AG04450 (cell line): ENCODE measurements at regions not wholly inside any gene's neighbourhood (a gene's known extent, or its start where the extent isn't known, plus 50 kb on each side); places are given as distances from the start of the nearest gene placed in this dataset.

Experiments
- CTCF ChIA-PET: fragments of 300-600, 350-600 bp; formaldehyde crosslinking; extraction: SDS; loops from one replicate; lab custom pipeline; 2022; ENCODE audit warnings: antibody characterized with exemption, inconsistent platforms; lab: Charles Lee
- POLR2A ChIA-PET: fragments of 350-600 bp; formaldehyde crosslinking; extraction: SDS; loops from one replicate; lab custom pipeline; 2021; ENCODE audit warnings: antibody characterized with exemption, inconsistent platforms; lab: Yijun Ruan, JAX
- DNase-seq: peaks from one replicate; pipeline ENCODE4 v3.0.0-alpha.2; 2011; ENCODE audit warnings: low read depth, low spot score
- H3K27ac ChIP-seq: one replicate; pipeline ENCODE4 v1.5.1; 2012; ENCODE audit warnings: low read depth, low read length, control low read depth
- H3K27me3 ChIP-seq: one replicate; pipeline ENCODE4 v1.6.0; 2012; ENCODE audit warnings: low read length; ENCODE audit not compliant: control insufficient read depth, insufficient read depth
- H3K4me3 ChIP-seq: 2 replicates; pipeline ENCODE4 v1.5.1; 2011; ENCODE audit warnings: mild to moderate bottlenecking, low read depth, low read length, control low read depth
- H3K9me3 ChIP-seq: 2 replicates; pipeline ENCODE4 v1.5.1; 2012; ENCODE audit warnings: low read length; ENCODE audit not compliant: control insufficient read depth, insufficient read depth
- CTCF ChIP-seq: IDR thresholded peaks from 2 replicates; pipeline ENCODE4 v1.5.1; 2011; ENCODE audit warnings: low read depth, low read length, control low read depth, inconsistent platforms

DNA sequence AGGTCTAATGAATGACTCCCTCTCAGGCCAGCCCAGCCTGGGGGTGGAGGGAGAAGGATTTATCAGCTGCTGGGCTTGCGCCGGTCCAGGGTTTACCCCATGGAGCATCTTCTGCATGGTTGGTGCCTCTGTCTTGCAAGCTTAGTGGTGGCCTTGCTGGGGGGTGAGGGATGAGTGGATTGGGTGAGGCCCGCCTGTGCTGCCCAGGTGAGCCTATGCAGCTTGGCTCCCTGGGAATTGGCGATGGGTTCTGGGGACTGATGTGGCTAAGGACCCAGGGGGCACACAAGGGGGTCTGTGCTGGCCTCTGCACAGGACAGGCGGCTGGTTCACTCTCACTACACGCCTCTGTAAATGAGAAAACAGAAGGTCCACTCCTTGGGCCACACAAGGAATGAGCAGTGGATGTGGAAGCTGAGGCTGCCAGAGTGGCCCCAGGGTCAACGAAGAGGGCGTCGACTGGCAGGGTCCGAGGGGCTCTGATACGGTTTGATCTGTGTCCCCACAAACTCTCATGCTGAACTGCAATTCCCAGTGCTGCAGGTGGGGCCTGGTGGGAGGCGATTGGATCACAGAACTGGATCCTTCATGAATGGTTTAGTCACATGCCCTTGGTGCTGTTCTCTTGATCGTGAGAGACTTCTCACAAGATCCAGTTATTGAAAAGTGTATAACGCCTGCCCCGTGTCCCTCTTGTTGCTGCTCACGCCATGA lies 151.6 kb upstream of the HDAC4 start:
- TF ChIP-seq CTCF, result no peak
- DNase-seq, result no peak
- ChIA-PET CTCF (no interaction called here), POLR2A (no interaction called here)
- Histone ChIP-seq H3K4me3 (no peak overlapping the region), H3K27ac (no peak overlapping the region), H3K9me3 (peaks cover 10% of the 10 kb centered on the region), H3K27me3 (no peaks in the 10 kb centered on the region)

- H3K4me3 ChIP-seq, result no peak overlapping the region
- ChIA-PET CTCF (no interaction called here), POLR2A (no interaction called here)
- H3K9me3 ChIP-seq, result peaks cover 16% of the 10 kb centered on the region
- H3K27me3 ChIP-seq, result no peaks in the 10 kb centered on the region
- H3K27ac ChIP-seq, result no peak overlapping the region
- no peak for TF ChIP-seq CTCF
- no peak for DNase-seq
Measured at GRCh38 chr2:239551206-239551605, 150.4 kb upstream of the HDAC4 start.

- ChIA-PET POLR2A (no interaction called here), CTCF (no interaction called here)
- H3K27me3 ChIP-seq, result no peaks in the 10 kb centered on the region
- TF ChIP-seq CTCF, result no peak
- peaks cover 24% of the 10 kb centered on the region for H3K9me3 ChIP-seq
- DNase-seq, result no peak
- H3K27ac ChIP-seq, result no peak overlapping the region
- no peak overlapping the region for H3K4me3 ChIP-seq
Measured at GRCh38 chr2:239550357-239550756, 149.5 kb upstream of the HDAC4 start.

DNA sequence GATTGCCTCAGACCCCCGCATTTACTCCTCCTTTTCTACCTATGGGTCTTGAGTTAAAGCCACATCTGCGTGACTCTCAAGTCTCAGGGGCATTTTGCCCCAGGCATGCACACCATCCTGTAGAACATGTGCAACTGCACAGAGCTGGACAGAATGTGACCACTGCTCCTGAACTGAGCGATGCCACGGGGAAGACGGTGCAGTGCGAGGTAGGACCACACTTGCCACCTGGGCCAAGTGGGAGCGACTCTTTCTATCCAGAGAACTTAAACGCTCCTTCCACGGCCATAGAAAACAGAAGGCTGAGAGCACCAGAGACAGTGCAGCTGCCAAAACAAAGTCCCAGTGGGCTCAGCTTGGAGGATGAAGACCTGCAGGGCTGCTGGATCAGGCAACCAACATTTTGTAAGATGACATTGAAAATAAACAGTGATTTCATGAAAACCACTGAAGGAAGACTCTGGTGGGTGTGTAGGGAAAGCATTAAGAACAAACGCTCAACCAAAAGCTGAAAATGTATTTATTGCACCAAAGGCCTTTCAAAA lies 149.0 kb upstream of the HDAC4 start:
- no peak for DNase-seq
- no peak for TF ChIP-seq CTCF
- Histone ChIP-seq H3K9me3 (peaks cover 30% of the 10 kb centered on the region), H3K4me3 (no peak overlapping the region), H3K27me3 (no peaks in the 10 kb centered on the region), H3K27ac (no peak overlapping the region)
- ChIA-PET CTCF (no interaction called here), POLR2A (no interaction called here)

GRCh38 chr2:239548965-239549595 lies 148.3 kb upstream of the HDAC4 start:
- Histone ChIP-seq H3K27ac (no peak overlapping the region), H3K27me3 (no peaks in the 10 kb centered on the region), H3K9me3 (peaks cover 30% of the 10 kb centered on the region), H3K4me3 (no peak overlapping the region)
- no peak for DNase-seq
- ChIA-PET POLR2A (no interaction called here), CTCF (no interaction called here)
- no peak for TF ChIP-seq CTCF
